IPS-NIHi7 (cell line): ENCODE measurements at regions not wholly inside any gene's neighbourhood (a gene's known extent, or its start where the extent isn't known, plus 50 kb on each side); places are given as distances from the start of the nearest gene placed in this dataset.
A peak's percentile ranks its signal among the peaks of the same experiment; 100 is the strongest.
"Not testable (repeated sequence)": the region's sequence is repeated elsewhere in the genome, so short reads cannot be mapped to it uniquely, and the experiment has no call there.

Experiments used
- DNase-seq: peaks from one replicate; pipeline ENCODE4 v3.0.0; 2012; ENCODE audit warnings: mixed read lengths; ENCODE audit errors: extremely low spot score

- no peak for DNase-seq
Observed at GRCh38 chr1:214861615-214862014, 220.9 kb upstream of the KCNK2 start.

DNA sequence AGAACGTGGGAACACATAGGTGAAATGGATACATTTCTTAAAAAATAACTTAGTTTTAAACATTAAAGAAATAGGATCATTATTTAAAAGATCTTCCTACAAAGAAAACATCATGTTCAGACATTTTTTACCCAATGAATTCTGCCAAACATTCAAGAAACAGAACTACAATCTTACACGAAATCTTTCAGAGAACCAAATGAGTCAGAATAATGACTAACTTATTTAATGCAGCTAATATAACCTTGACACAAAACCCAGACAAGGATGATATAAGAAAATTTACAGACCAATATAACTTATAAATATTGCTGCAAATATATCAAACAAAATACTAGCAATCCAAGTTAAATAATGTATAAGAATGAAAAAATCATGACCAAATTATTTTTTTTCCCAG is 220.1 kb upstream of the KCNK2 start:
- no peak for DNase-seq

- no peak for DNase-seq
Observed at GRCh38 chr1:214864896-214865688, 217.4 kb upstream of the KCNK2 start.

DNA sequence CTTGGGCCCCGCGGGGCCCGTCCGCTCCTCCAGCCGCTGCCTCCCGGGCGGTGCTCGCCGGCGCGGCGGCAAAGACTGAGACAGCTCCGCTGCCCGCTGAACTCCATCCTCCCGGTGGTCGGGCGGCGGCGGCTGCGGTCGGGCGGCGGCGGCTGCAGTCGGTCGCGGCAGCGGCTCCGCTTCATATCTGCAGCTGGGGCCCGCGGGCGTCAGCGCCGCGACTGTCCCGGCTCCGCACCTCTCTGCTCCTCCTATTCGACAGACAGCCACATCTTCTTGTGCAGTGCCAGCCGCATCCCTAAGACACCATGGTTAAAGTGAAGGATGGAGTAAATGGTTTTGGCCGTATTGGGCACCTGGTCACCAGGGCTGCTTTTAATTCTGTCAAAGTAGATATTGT is 212.1 kb upstream of the KCNK2 start:
- DNase-seq, result not testable (repeated sequence)

GRCh38 chr1:214880956-214881355 is 201.6 kb upstream of the KCNK2 start:
- DNase-seq, result no peak

DNA sequence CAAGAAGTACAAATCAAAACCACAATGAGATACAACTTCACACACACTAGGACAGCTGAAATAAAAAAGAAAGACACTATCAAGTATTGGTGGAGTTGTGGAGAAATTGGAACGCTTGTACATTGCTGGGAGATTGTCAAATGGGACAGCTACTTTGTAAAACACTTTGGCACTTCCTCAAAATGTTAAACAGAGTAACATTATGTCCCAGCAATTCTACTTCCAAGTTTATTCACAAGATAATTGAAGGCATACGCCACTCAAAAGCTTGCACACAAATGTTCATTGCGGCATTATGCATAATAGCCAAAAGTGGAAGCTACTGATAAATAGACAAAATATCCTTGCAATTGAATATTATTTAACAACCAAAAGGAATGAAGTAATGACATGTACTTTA is 199.9 kb upstream of the KCNK2 start:
- DNase-seq, result no peak

DNA sequence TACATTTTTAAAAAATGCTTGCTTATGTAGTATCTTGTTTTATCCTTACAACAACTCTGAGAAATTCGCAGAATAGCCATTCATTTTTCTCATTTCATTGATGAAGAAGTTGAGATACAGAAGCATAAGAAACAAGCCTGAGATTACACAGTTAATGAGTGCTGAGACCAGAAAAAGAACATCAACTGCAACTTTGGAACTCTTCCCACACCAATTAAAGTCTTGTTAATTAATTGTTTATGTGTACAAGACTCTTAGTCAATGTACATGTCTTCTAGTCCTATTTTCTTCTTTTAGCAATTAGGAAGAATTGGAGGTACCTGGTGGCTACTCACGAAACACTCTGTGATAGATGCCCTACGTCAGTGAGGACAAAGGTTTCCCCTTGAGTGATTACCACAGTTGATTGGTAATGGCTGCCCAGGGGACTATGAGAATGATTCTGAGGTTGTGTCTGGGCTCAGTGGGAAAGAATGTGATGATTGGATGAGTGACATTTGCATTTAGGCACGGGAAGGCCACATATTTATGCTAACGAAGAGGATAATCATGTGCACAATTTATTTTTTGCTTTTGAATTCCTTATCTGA is 187.4 kb upstream of the KCNK2 start:
- no peak for DNase-seq

GRCh38 chr1:214896921-214897320 is 185.6 kb upstream of the KCNK2 start:
- no peak for DNase-seq

GRCh38 chr1:214897581-214897980 is 185.0 kb upstream of the KCNK2 start:
- no peak for DNase-seq

GRCh38 chr1:214898161-214898560 is 184.4 kb upstream of the KCNK2 start:
- no peak for DNase-seq

DNA sequence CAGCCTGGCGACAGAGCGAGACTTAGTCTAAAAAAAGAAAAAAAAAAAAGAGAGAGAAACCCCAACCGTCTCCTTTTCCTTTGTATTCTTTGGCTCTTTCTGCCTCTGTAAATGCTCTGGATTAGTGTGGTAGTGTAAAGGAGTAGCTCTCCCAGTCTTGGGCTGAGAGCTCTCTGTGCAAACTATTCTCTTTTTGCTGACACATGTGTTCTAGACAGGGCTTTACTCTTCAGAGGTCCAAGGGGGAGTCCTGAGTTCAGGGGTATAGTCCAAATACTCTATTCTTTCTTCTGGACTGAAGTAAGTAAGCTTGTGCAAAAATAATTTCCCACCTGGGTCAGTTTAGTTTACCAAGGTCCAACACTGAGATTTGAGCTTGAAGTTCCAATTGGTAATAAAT is 183.8 kb upstream of the KCNK2 start:
- no peak for DNase-seq

DNA sequence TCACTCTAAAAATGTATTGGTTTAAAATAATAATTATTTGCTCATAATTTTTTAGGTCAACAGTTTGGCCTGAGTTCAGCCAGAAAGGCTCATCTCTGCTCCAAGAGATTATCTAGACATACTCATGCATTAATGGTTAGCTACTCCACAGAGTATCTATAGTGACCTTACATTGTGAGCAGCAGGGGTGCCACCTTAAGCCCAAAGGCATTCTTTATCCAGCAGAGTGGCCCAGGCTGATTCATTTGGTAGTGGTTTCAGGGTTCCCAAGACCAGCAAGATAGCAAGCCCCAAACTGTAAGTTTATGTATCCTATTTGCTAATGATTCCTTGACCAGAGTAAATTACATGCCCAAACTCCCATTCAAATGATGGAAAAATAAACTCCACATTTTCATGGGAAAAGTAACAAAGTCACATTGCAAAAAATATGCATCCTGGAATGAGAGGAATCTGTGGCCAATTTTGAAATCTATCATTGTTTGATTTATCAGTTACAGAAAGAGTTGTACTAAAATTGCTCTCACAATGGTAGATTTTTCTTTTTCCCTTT is 182.6 kb upstream of the KCNK2 start:
- DNase-seq, result peak; percentile 18

DNA sequence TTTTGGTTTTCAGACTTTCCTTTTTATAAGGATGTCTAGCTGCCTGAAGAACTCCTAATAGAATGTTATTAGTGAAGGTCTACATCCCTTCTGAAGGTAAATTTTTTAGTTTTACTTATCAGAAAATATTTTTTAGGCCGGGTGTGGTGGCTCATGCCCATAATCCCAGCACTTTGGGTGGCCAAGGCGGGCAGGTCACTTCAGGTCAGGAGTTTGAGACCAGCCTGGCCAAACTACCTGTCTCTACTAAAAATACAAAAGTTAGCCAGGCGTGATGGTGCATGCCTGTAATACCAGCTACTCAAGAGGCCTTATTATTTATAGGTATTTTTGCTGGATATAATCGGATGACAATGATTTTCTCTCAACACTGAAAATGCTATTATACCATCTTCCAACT is 181.9 kb upstream of the KCNK2 start:
- no peak for DNase-seq

DNA sequence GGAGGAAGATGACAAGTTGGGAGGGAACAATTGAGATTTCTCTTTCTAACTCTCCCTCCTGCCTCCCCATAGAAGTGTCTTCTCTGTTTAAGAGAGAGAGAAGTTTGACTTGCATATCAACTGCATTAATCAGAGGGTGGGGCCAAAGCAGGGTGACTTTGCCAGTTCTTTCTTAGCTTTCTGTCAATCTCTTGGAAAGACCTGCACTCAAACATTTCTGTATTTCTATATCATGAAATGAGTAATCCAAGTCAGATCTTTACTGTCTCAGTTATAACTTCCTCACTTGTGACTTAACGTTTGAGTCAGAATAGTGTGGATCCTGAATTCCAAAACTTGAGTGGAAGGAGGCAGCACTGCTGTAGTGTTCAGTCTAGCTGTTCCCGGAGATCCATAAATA is 180.8 kb upstream of the KCNK2 start:
- DNase-seq, result no peak

DNA sequence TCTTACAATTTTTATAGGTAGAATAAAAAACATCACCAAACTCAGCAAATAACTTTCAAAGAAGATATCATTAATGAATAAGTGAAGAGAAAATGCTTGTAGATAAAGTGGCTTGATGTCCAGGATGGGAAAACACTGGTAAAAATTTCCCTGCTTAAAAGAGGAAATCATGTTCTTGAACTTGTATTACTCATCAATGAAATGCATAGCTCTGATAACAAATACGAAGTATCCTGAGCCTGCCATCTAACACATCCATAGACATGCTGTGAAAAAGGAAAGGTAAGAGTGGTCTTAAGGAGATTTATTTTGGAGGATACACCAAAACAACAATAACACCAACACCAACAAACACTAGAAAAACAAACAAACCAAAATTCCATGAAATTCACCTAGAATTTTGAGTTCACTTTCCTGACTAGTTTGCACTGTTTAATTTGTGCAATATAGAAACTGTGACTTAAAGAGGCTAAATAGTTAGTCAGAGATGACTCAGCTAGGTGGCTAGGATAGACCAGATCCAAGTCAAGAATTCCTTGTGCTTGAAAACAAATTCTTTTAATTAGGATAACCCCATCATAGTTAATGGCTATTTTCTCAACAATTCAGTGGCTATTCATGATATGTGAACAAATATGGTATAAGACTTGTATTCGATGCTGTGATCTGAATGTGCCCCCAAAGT is 179.8 kb upstream of the KCNK2 start:
- no peak for DNase-seq

- DNase-seq, result no peak
Observed at GRCh38 chr1:214912127-214912526, 170.4 kb upstream of the KCNK2 start.

DNA sequence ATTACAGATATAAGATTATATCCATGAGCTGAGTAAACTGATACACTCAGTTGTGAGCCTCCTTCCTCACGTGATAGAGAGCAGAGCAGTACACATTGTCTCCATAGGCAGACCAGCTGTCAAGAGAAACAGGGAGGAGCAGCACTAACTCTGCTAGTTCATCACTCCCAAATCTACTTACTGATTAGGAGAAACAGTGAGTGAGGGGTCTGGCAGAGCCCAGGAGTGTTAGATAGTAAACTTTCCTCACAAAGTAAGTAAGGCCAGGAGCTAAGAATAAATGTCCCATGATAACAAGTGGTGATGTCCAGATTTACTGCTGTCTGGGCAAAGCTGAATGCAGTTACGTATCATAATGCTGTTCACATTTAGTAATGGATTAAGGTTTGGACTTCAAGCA is 168.6 kb upstream of the KCNK2 start:
- no peak for DNase-seq

DNA sequence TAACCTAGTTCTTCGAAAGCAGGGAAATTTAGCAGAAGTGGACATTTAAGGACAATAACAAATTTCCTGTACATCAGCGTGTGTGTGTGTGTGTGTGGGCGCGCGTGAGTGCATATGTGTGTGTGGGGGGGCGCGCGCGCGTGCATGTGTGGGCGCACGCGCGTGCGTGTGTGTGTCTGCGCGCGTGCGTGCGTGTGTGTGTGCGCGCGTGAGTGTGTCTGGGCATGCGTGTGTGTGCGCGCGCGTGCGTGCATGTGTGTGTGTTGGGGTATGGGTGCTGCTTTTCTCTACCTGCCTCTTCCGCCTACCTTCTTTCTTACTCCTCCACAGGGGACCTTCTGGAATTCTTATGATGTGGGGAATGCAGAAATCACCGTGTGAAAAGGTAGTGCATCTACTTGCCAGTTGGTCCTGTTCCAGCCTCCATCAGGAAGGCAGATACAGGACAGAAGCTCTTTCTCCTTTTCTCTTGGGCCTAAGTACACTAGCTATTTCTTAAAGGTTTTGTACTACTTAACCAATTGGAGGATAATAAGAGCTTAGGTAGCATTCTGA is 165.4 kb upstream of the KCNK2 start:
- no peak for DNase-seq

DNA sequence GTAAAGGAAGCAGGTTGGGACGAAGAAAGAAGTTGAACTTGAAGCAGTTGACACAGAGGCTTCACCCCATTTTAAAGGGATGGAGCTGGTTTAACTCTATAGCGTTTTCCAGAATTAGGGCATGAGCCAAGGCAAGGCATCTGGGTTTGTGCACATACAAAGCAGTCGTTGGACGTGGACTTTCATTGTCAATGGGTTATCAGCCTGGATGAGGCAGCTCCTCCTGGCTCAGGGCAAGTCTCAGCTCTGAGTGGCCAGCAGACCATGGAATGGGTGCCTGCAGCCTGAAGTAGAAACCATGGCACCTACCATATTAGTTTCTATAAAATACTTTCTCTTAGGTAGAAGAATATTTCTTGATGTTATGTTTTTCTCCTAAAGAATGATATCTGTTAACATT is 163.8 kb upstream of the KCNK2 start:
- no peak for DNase-seq

- DNase-seq, result no peak
Observed at GRCh38 chr1:214920337-214920736, 162.2 kb upstream of the KCNK2 start.

GRCh38 chr1:214923278-214923915 is 159.1 kb upstream of the KCNK2 start:
- no peak for DNase-seq

DNA sequence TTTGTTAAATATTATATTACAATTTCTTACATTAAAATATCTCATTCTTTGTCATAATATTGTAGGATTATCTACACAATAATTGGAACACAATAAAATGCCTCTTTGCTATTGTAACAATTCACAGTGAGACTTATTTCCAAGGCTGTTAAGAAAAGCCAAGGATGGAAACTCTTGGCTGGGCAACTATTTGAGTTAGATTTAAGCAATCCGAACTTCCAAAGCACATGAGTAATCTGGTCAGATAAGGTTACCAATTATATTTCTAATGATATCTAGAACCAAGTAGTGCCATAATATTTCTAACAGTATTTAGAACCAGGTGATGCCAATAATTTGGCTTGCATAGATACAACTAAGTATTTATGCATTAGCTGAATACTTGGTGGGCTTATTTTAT is 154.7 kb upstream of the KCNK2 start:
- no peak for DNase-seq
